Spleen (tissue), 11 donors: ENCODE measurements at regions not wholly inside any gene's neighbourhood (a gene's known extent, or its start where the extent isn't known, plus 50 kb on each side); places are given as distances from the start of the nearest gene placed in this dataset.

Source experiments
- DNase-seq: peaks from one replicate; pipeline ENCODE4 v3.0.0-alpha.2; 2020
- H3K27ac ChIP-seq, 8 donors: fragments of 200-600 bp; sonication (generic) in 7 of 8; 1 replicate in 4 of 8; 2 replicates in 4 of 8; pipeline versions ENCODE4 v1.5.0 to v1.8.0; 2016 to 2021; ENCODE audit warnings: inconsistent platforms in 4 of 8, mild to moderate bottlenecking in 4 of 8, moderate library complexity in 1 of 8
- H3K27me3 ChIP-seq, 7 donors: fragments of 200-600 bp; sonication (generic) in 6 of 7; replicated peaks in 1 of 7; 1 replicate in 4 of 7; 2 replicates in 3 of 7; pipeline versions ENCODE4 v1.5.0 to v1.8.0; 2016 to 2021; ENCODE audit warnings: inconsistent platforms in 3 of 7, mild to moderate bottlenecking in 1 of 7
- H3K36me3 ChIP-seq, 6 donors: fragments of 200-600 bp; sonication (generic) in 5 of 6; 1 replicate in 4 of 6; 2 replicates in 2 of 6; pipeline versions ENCODE4 v1.5.0 to v1.8.0; 2016 to 2021; ENCODE audit warnings: inconsistent platforms in 2 of 6
- H3K4me1 ChIP-seq, 6 donors: fragments of 200-600 bp; sonication (generic) in 5 of 6; 1 replicate in 3 of 6; 2 replicates in 3 of 6; pipeline versions ENCODE4 v1.5.0 to v1.8.0; 2016 to 2021; ENCODE audit warnings: inconsistent platforms in 3 of 6
- H3K4me3 ChIP-seq, 8 donors: fragments of 200-600 bp; sonication (generic) in 7 of 8; 1 replicate in 4 of 8; 2 replicates in 4 of 8; pipeline versions ENCODE4 v1.5.0 to v1.8.0; 2016 to 2021; ENCODE audit warnings: inconsistent platforms in 4 of 8, mild to moderate bottlenecking in 4 of 8, moderate library complexity in 2 of 8
- H3K9me3 ChIP-seq, 8 donors: fragments of 200-600 bp; sonication (generic) in 7 of 8; 1 replicate in 4 of 8; 2 replicates in 4 of 8; pipeline versions ENCODE4 v1.5.0 to v1.8.0; 2016 to 2021; ENCODE audit warnings: inconsistent platforms in 4 of 8
- POLR2A ChIP-seq, 3 donors: fragments of 450-650 bp; IDR thresholded peaks; one replicate each; pipeline ENCODE4 v1.5.1; 2017; ENCODE audit warnings: antibody characterized with exemption in 3 of 3, mild to moderate bottlenecking in 1 of 3
- POLR2AphosphoS5 ChIP-seq, 3 donors: sonication (generic); formaldehyde crosslinking; IDR thresholded peaks; one replicate each; pipeline ENCODE4 v1.5.1; 2017; ENCODE audit warnings: antibody characterized with exemption in 3 of 3
- WGBS, 5 donors: extraction: QIAGEN DNeasy Blood & Tissue Kit in 3 of 5; methylation state at CpG; one replicate each; pipeline versions ENCODE4 v1.1.5 to v1.1.7; 2013 to 2018; 5-methylcytosine and 5-hydroxymethylcytosine counted together
- intact Hi-C: fragments of 100-400 bp; cut with DNase I; formaldehyde crosslinking; loops from one replicate; pipeline ENCODE4 v1.15.0; 2023; ENCODE audit warnings: low total_unique reads
- TF ChIP-seq, protein P1 (sequence below), 11 experiments: fragments of 200-600 bp in 7 of 11; fragments of 450-650 bp in 4 of 11; sonication (generic) in 4 of 11; IDR thresholded peaks in 8 of 11; conservative IDR thresholded peaks in 3 of 11; 1 replicate in 7 of 11; 2 replicates in 4 of 11; pipeline versions ENCODE4 v1.4.0 to v1.8.0; 2016 to 2021; ENCODE audit warnings: antibody characterized with exemption in 11 of 11, inconsistent platforms in 4 of 11, mild to moderate bottlenecking in 1 of 11
- donor health status: healthy with polysubstance abuse.
- donor health status: DM: no; HTN: no; CAD: no; lungs with moderate emphysema.
- donor health status: DM: no; HTN: no; CAD: no.
- donor health status: Bipolar disorder and iron deficiency.
- donor health status: healthy.
- donor health status: DM: no; HTN: no; CAD: no.
- donor health status: DM: yes; HTN: yes; CAD: no.

DNA sequence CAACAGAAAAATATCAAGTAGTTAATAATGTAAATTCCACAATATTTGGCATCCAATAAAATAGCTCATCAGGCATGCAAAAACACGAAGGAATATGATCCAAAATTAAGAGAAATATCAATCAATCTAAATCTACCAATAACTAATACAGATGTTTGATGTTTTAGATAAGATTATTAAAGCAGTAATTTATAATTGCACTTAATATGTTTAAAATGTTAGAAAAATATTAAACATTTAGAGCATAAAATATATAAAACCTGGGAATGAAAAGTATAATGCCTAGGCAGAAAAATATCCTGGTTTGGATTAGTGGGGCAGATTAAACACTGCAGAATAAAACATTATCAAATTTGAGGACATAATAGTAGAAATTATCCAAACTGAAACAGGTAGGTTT lies 879.9 kb downstream of the FAM181B start:
- DNase-seq, result no peak
- no peak for TF ChIP-seq POLR2A (IDR thresholded peaks at IDR 0.05)
- no peak for TF ChIP-seq POLR2AphosphoS5 (IDR thresholded peaks at IDR 0.05)
- TF ChIP-seq, protein P1, sequence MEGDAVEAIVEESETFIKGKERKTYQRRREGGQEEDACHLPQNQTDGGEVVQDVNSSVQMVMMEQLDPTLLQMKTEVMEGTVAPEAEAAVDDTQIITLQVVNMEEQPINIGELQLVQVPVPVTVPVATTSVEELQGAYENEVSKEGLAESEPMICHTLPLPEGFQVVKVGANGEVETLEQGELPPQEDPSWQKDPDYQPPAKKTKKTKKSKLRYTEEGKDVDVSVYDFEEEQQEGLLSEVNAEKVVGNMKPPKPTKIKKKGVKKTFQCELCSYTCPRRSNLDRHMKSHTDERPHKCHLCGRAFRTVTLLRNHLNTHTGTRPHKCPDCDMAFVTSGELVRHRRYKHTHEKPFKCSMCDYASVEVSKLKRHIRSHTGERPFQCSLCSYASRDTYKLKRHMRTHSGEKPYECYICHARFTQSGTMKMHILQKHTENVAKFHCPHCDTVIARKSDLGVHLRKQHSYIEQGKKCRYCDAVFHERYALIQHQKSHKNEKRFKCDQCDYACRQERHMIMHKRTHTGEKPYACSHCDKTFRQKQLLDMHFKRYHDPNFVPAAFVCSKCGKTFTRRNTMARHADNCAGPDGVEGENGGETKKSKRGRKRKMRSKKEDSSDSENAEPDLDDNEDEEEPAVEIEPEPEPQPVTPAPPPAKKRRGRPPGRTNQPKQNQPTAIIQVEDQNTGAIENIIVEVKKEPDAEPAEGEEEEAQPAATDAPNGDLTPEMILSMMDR (IDR thresholded peaks at IDR 0.05 in 8 of 11, conservative IDR thresholded peaks at IDR 0.05 in 3 of 11), result no peak
- intact Hi-C loops, result no loop called here
- H3K27me3 ChIP-seq, result no peaks in the 10 kb centered on the region
- H3K9me3 ChIP-seq, result no peaks in the 10 kb centered on the region
- no peak overlapping the region for H3K27ac ChIP-seq
- no peaks in the 10 kb centered on the region for H3K36me3 ChIP-seq
- 58 to 74% (median 69%) methylated on average over 1 of the region's 1 CpG for WGBS, 5 donors
- H3K4me1 ChIP-seq, result no peaks in the 10 kb centered on the region
- no peak overlapping the region for H3K4me3 ChIP-seq

DNA sequence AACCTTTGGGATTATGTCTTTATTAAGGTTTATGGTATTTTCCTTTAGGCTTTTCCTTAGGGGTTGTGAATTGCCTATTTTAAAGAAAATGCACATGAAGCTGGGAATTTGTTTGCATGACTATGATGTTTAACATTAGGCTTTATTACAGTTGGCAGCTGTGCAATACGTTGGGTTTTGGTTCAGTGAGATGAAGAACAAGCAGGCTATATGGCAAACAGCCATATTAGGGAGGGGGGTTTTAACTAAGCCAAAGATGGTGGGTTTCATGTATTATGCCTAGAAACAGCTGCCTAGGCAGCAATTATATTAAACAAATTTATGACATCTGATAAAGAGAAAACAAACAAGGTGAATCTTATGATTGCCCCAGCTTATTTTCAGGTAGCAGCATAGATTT lies 880.8 kb downstream of the FAM181B start:
- no peak for TF ChIP-seq POLR2AphosphoS5 (IDR thresholded peaks at IDR 0.05)
- no peak for TF ChIP-seq POLR2A (IDR thresholded peaks at IDR 0.05)
- TF ChIP-seq, protein P1 (IDR thresholded peaks at IDR 0.05 in 8 of 11, conservative IDR thresholded peaks at IDR 0.05 in 3 of 11), result no peak
- Histone ChIP-seq H3K36me3 (no peaks in the 10 kb centered on the region), H3K9me3 (no peaks in the 10 kb centered on the region), H3K4me3 (no peak overlapping the region), H3K4me1 (no peaks in the 10 kb centered on the region), H3K27ac (no peak overlapping the region), H3K27me3 (no peaks in the 10 kb centered on the region)
- DNase-seq, result no peak
- intact Hi-C loops, result no loop called here
- WGBS, 5 donors, result 56 to 80% (median 69%) methylated on average over 1 of the region's 1 CpG

DNA sequence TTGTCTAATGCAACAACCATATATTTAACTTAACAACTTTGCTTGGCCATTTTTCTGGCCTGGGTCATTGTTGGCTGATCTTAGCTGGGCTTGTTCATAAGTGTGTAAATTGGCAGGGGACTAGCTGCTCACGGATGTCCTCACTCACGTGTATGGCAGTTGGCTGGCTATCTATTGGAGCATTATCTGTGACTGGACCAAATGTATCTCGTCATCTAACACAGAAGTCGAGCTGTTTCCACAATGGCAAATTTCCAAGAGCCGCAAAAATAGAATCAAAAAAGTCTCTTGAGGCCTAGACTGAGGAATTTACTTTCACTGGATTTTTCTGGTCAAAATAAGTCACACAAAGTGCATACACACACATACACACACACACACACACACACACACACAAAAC lies 893.3 kb downstream of the FAM181B start:
- no peak overlapping the region for H3K4me3 ChIP-seq
- peaks cover 0 to 3% (median 0%) of the 10 kb centered on the region in 8 donors for H3K9me3 ChIP-seq
- H3K36me3 ChIP-seq, result no peaks in the 10 kb centered on the region
- WGBS, 5 donors, result 59 to 77% (median 64%) methylated on average over 5 of the region's 5 CpGs
- intact Hi-C loops, result no loop called here
- no peak overlapping the region for H3K27ac ChIP-seq
- H3K27me3 ChIP-seq, result no peaks in the 10 kb centered on the region
- no peaks in the 10 kb centered on the region for H3K4me1 ChIP-seq
- no peak for DNase-seq
- TF ChIP-seq POLR2AphosphoS5 (IDR thresholded peaks at IDR 0.05), result no peak
- no peak for TF ChIP-seq POLR2A (IDR thresholded peaks at IDR 0.05)
- TF ChIP-seq, protein P1 (IDR thresholded peaks at IDR 0.05 in 8 of 11, conservative IDR thresholded peaks at IDR 0.05 in 3 of 11), result no peak

DNA sequence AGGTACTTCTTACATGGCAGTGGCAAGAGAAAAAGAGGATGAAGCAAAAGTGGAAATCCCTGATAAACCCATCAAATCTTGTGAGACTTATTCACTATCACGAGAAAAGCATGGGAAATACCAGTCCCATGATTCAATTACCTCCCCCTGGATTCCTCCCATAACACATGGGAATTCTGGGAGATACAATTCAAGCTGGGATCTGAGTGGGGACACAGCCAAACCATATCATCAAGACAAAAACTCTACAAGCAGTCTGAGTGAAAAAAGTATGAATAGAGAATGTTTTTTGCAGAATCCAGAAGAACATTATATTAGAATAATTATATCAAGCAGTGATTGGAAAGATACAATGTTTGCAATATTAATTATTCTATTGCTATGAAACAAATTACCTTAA lies 893.7 kb downstream of the FAM181B start:
- no peaks in the 10 kb centered on the region for H3K4me1 ChIP-seq
- WGBS, 5 donors, result 58 to 82% (median 75%) methylated on average over 1 of the region's 1 CpG
- H3K27ac ChIP-seq, result no peak overlapping the region
- H3K36me3 ChIP-seq, result no peaks in the 10 kb centered on the region
- H3K9me3 ChIP-seq, result peaks cover 0 to 3% (median 0%) of the 10 kb centered on the region in 8 donors
- TF ChIP-seq POLR2A (IDR thresholded peaks at IDR 0.05) (no peak), POLR2AphosphoS5 (IDR thresholded peaks at IDR 0.05) (no peak)
- TF ChIP-seq, protein P1 (IDR thresholded peaks at IDR 0.05 in 8 of 11, conservative IDR thresholded peaks at IDR 0.05 in 3 of 11), result no peak
- no peak for DNase-seq
- no peaks in the 10 kb centered on the region for H3K27me3 ChIP-seq
- intact Hi-C loops, result no loop called here
- H3K4me3 ChIP-seq, result no peak overlapping the region
